H9 (cell line): ENCODE measurements at regions not wholly inside any gene's neighbourhood (a gene's known extent, or its start where the extent isn't known, plus 50 kb on each side); places are given as distances from the start of the nearest gene placed in this dataset.

Experiments
- DNase-seq: peaks from one replicate; pipeline ENCODE4 v3.0.0-alpha.2; 2017
- H2AFZ ChIP-seq: one replicate; pipeline ENCODE4 v1.6.1; 2013; ENCODE audit warnings: mild to moderate bottlenecking, low read length, control low read depth, moderate library complexity
- H2AK5ac ChIP-seq: 2 replicates; pipeline ENCODE4 v1.6.1; 2013; ENCODE audit warnings: low read length, control low read depth, mixed read lengths; ENCODE audit not compliant: insufficient read length
- H2BK120ac ChIP-seq: one replicate; pipeline ENCODE4 v1.6.1; 2013; ENCODE audit warnings: low read depth, mild to moderate bottlenecking, low read length, control low read depth, inconsistent platforms; ENCODE audit not compliant: poor library complexity, severe bottlenecking
- H2BK12ac ChIP-seq: 2 replicates; pipeline ENCODE4 v1.6.1; 2013; ENCODE audit warnings: low read length, control low read depth, mixed read lengths, low read depth; ENCODE audit not compliant: insufficient read length
- H2BK15ac ChIP-seq: 2 replicates; pipeline ENCODE4 v1.6.1; 2013; ENCODE audit warnings: low read depth, low read length, control low read depth
- H2BK20ac ChIP-seq: one replicate; pipeline ENCODE4 v1.6.1; 2013; ENCODE audit warnings: low read depth, mild to moderate bottlenecking, low read length, control low read depth, inconsistent platforms; ENCODE audit not compliant: poor library complexity, severe bottlenecking
- H2BK5ac ChIP-seq: 2 replicates; pipeline ENCODE4 v1.6.1; 2013; ENCODE audit warnings: low read length, control low read depth, mixed read lengths; ENCODE audit not compliant: insufficient read length
- H3K14ac ChIP-seq: 2 replicates; pipeline ENCODE4 v1.6.1; 2013; ENCODE audit warnings: low read length, control low read depth; ENCODE audit not compliant: insufficient read depth
- H3K18ac ChIP-seq: 2 replicates; pipeline ENCODE4 v1.6.1; 2013; ENCODE audit warnings: low read depth, mild to moderate bottlenecking, mixed read lengths, low read length, control low read depth; ENCODE audit not compliant: insufficient read length
- H3K23ac ChIP-seq: 2 replicates; pipeline ENCODE4 v1.6.1; 2013; ENCODE audit warnings: low read length, control low read depth, mixed read lengths, low read depth; ENCODE audit not compliant: insufficient read length
- H3K23me2 ChIP-seq: 2 replicates; pipeline ENCODE4 v1.6.1; 2013; ENCODE audit warnings: low read depth, mild to moderate bottlenecking, mixed read lengths, low read length, control low read depth; ENCODE audit not compliant: insufficient read length, poor library complexity, severe bottlenecking
- H3K27ac ChIP-seq: 2 replicates; pipeline ENCODE4 v1.5.1; 2013; ENCODE audit warnings: low read length, control low read depth, mixed read lengths, low read depth; ENCODE audit not compliant: insufficient read length
- H3K27me3 ChIP-seq: 2 replicates; pipeline ENCODE4 v1.6.1; 2013; ENCODE audit warnings: low read length, control low read depth, inconsistent platforms; ENCODE audit not compliant: insufficient read depth
- H3K4ac ChIP-seq: 2 replicates; pipeline ENCODE4 v1.6.1; 2013; ENCODE audit warnings: low read depth, mild to moderate bottlenecking, control low read depth, inconsistent platforms, low read length, moderate library complexity
- H3K4me1 ChIP-seq: 2 replicates; pipeline ENCODE4 v1.6.1; 2013; ENCODE audit warnings: low read length, control low read depth, inconsistent platforms; ENCODE audit not compliant: insufficient read depth
- H3K4me2 ChIP-seq: 2 replicates; pipeline ENCODE4 v1.6.1; 2013; ENCODE audit warnings: low read length, control low read depth, mixed read lengths; ENCODE audit not compliant: insufficient read length, insufficient read depth
- H3K56ac ChIP-seq: 2 replicates; pipeline ENCODE4 v1.6.1; 2013; ENCODE audit warnings: low read depth, mild to moderate bottlenecking, mixed read lengths, low read length, control low read depth; ENCODE audit not compliant: insufficient read length
- H3K79me1 ChIP-seq: 2 replicates; pipeline ENCODE4 v1.6.1; 2013; ENCODE audit warnings: low read depth, mild to moderate bottlenecking, moderate library complexity, low read length, control low read depth, inconsistent platforms; ENCODE audit not compliant: insufficient read depth, poor library complexity, severe bottlenecking
- H3K79me2 ChIP-seq: 2 replicates; pipeline ENCODE4 v1.6.1; 2013; ENCODE audit warnings: low read length, control low read depth, inconsistent platforms; ENCODE audit not compliant: insufficient read depth
- H3K9ac ChIP-seq: 2 replicates; pipeline ENCODE4 v1.6.1; 2013; ENCODE audit warnings: low read length, control low read depth, mixed read lengths; ENCODE audit not compliant: insufficient read length; ENCODE audit errors: extremely low read depth
- H3K9me3 ChIP-seq: one replicate; pipeline ENCODE4 v1.6.1; 2013; ENCODE audit warnings: low read depth, low read length, inconsistent platforms; ENCODE audit not compliant: control insufficient read depth
- H3T11ph ChIP-seq: one replicate; pipeline ENCODE4 v1.6.1; 2013; ENCODE audit warnings: mild to moderate bottlenecking, low read length, control low read depth, inconsistent platforms
- H4K20me1 ChIP-seq: one replicate; pipeline ENCODE4 v1.6.1; 2013; ENCODE audit not compliant: control insufficient read depth, insufficient read length, insufficient read depth
- H4K5ac ChIP-seq: 2 replicates; pipeline ENCODE4 v1.6.1; 2013; ENCODE audit warnings: low read depth, mild to moderate bottlenecking, mixed read lengths, low read length, control low read depth; ENCODE audit not compliant: insufficient read length
- H4K8ac ChIP-seq: replicated peaks from 2 replicates; pipeline ENCODE4 v1.6.1; 2013; ENCODE audit warnings: low read length, control low read depth, mixed read lengths, low read depth; ENCODE audit not compliant: insufficient read length
- H4K91ac ChIP-seq: 2 replicates; pipeline ENCODE4 v1.6.1; 2013; ENCODE audit warnings: low read depth, mild to moderate bottlenecking, moderate library complexity, mixed read lengths, low read length, control low read depth; ENCODE audit not compliant: insufficient read length
- H3K27ac Mint-ChIP-seq, 3 experiments: 2 replicates in 2 of 3; 3 replicates in 1 of 3; pipeline ENCODE4 v1.8.0; 2020 to 2021; ENCODE audit warnings: mixed read lengths in 3 of 3, mild to moderate bottlenecking in 1 of 3, moderate library complexity in 1 of 3
- H3K27me3 Mint-ChIP-seq: 2 replicates; pipeline ENCODE4 v1.8.0; 2021; ENCODE audit warnings: low read depth, mild to moderate bottlenecking, moderate library complexity, mixed read lengths
- H3K36me3 Mint-ChIP-seq, 3 experiments: 2 replicates in 2 of 3; 3 replicates in 1 of 3; pipeline ENCODE4 v1.8.0; 2020 to 2021; ENCODE audit warnings: low read depth in 3 of 3, mixed read lengths in 3 of 3; ENCODE audit not compliant: insufficient read depth in 1 of 3
- H3K4me1 Mint-ChIP-seq, 2 experiments: 2 replicates each; pipeline ENCODE4 v1.8.0; 2020; ENCODE audit warnings: mixed read lengths in 2 of 2
- H3K4me3 Mint-ChIP-seq, 2 experiments: 2 replicates in 1 of 2; 3 replicates in 1 of 2; pipeline ENCODE4 v1.8.0; 2020 to 2021; ENCODE audit warnings: mild to moderate bottlenecking in 2 of 2, mixed read lengths in 2 of 2, moderate library complexity in 1 of 2
- H3K9me3 Mint-ChIP-seq, 2 experiments: 2 replicates in 1 of 2; 3 replicates in 1 of 2; pipeline ENCODE4 v1.8.0; 2020; ENCODE audit warnings: mild to moderate bottlenecking in 2 of 2, mixed read lengths in 2 of 2, moderate library complexity in 1 of 2
- WGBS: extraction: QIAGEN DNeasy Blood & Tissue Kit; methylation state at CpG from one replicate; pipeline ENCODE4 v1.1.7; 2013; ENCODE audit warnings: missing lambda C conversion rate, low lambda C conversion rate, mixed read lengths; ENCODE audit not compliant: insufficient read length; ENCODE audit errors: extremely low coverage; 5-methylcytosine and 5-hydroxymethylcytosine counted together
- TF ChIP-seq, protein P1 (sequence below): fragments of 200-600 bp; sonication (generic); conservative IDR thresholded peaks from 3 replicates; pipeline ENCODE4 v1.8.0; 2021; ENCODE audit warnings: antibody characterized with exemption, mild to moderate bottlenecking

GRCh38 chr7:112596260-112596659, 115.5 kb downstream of the LSMEM1 start:
- H3K23ac ChIP-seq: no peak overlapping the region
- Mint-ChIP-seq H3K4me1 (no peaks in the 10 kb centered on the region), H3K36me3 (no peaks in the 10 kb centered on the region), H3K9me3 (no peaks in the 10 kb centered on the region), H3K4me3 (no peak overlapping the region), H3K27ac (no peak overlapping the region), H3K27me3 (no peaks in the 10 kb centered on the region)
- no peak overlapping the region for H2AFZ ChIP-seq
- no peak overlapping the region for H3K14ac ChIP-seq
- H3T11ph ChIP-seq: no peak overlapping the region
- H4K91ac ChIP-seq: no peak overlapping the region
- H3K79me2 ChIP-seq: no peaks in the 10 kb centered on the region
- H3K27ac ChIP-seq: no peak overlapping the region
- no peak overlapping the region for H2BK20ac ChIP-seq
- H2BK15ac ChIP-seq: no peak overlapping the region
- no peaks in the 10 kb centered on the region for H3K9me3 ChIP-seq
- H3K9ac ChIP-seq: no peak overlapping the region
- H2AK5ac ChIP-seq: no peak overlapping the region
- no peaks in the 10 kb centered on the region for H3K27me3 ChIP-seq
- H2BK120ac ChIP-seq: no peak overlapping the region
- TF ChIP-seq, protein P1, sequence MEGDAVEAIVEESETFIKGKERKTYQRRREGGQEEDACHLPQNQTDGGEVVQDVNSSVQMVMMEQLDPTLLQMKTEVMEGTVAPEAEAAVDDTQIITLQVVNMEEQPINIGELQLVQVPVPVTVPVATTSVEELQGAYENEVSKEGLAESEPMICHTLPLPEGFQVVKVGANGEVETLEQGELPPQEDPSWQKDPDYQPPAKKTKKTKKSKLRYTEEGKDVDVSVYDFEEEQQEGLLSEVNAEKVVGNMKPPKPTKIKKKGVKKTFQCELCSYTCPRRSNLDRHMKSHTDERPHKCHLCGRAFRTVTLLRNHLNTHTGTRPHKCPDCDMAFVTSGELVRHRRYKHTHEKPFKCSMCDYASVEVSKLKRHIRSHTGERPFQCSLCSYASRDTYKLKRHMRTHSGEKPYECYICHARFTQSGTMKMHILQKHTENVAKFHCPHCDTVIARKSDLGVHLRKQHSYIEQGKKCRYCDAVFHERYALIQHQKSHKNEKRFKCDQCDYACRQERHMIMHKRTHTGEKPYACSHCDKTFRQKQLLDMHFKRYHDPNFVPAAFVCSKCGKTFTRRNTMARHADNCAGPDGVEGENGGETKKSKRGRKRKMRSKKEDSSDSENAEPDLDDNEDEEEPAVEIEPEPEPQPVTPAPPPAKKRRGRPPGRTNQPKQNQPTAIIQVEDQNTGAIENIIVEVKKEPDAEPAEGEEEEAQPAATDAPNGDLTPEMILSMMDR: no peak
- H3K4ac ChIP-seq: no peak overlapping the region
- H3K79me1 ChIP-seq: no peaks in the 10 kb centered on the region
- no peaks in the 10 kb centered on the region for H4K20me1 ChIP-seq
- no peak overlapping the region for H2BK5ac ChIP-seq
- H3K23me2 ChIP-seq: no peaks in the 10 kb centered on the region
- no peak overlapping the region for H3K4me2 ChIP-seq
- H3K4me1 ChIP-seq: no peaks in the 10 kb centered on the region
- no peak overlapping the region for H4K8ac ChIP-seq
- WGBS: no CpG with 5 or more reads among the region's 3 CpGs
- H3K18ac ChIP-seq: no peak overlapping the region
- no peak overlapping the region for H2BK12ac ChIP-seq
- DNase-seq: no peak
- H4K5ac ChIP-seq: no peak overlapping the region
- H3K56ac ChIP-seq: no peak overlapping the region
